Testis (tissue), 2 donors: ENCODE measurements at regions not wholly inside any gene's neighbourhood (a gene's known extent, or its start where the extent isn't known, plus 50 kb on each side); places are given as distances from the start of the nearest gene placed in this dataset.
A peak's percentile ranks its signal among the peaks of the same experiment; 100 is the strongest.

Source experiments
- DNase-seq: peaks from one replicate; pipeline ENCODE4 v3.0.0-alpha.2; 2019
- H3K27ac ChIP-seq, 2 donors: fragments of 200-600 bp; sonication (generic); one replicate each; pipeline ENCODE4 v1.5.1; 2019
- H3K27me3 ChIP-seq: fragments of 200-600 bp; sonication (generic); one replicate; pipeline ENCODE4 v1.5.1; 2019
- H3K36me3 ChIP-seq: fragments of 200-600 bp; sonication (generic); one replicate; pipeline ENCODE4 v1.5.1; 2017; ENCODE audit warnings: low read depth; ENCODE audit errors: missing control alignments
- H3K4me1 ChIP-seq: fragments of 200-600 bp; sonication (generic); one replicate; pipeline ENCODE4 v1.5.1; 2019
- H3K4me3 ChIP-seq, 2 donors: fragments of 200-600 bp; sonication (generic); one replicate each; pipeline ENCODE4 v1.5.1; 2017 to 2019
- H3K9me3 ChIP-seq: fragments of 200-600 bp; sonication (generic); one replicate; pipeline ENCODE4 v1.5.1; 2017
- CTCF ChIP-seq, 3 experiments: fragments of 450-650 bp in 2 of 3; fragments of 200-600 bp in 1 of 3; sonication (generic) in 1 of 3; IDR thresholded peaks; one replicate each; pipeline ENCODE4 v1.5.1; 2016 to 2019; ENCODE audit warnings: antibody characterized with exemption in 3 of 3, mild to moderate bottlenecking in 2 of 3, moderate library complexity in 1 of 3
- POLR2A ChIP-seq: fragments of 450-650 bp; IDR thresholded peaks from one replicate; pipeline ENCODE4 v1.6.1; 2017; ENCODE audit warnings: antibody characterized with exemption, mild to moderate bottlenecking, moderate library complexity
- WGBS, 2 donors: methylation state at CpG; one replicate each; pipeline ENCODE4 v1.1.5; 2018; 5-methylcytosine and 5-hydroxymethylcytosine counted together
- intact Hi-C: fragments of 100-400 bp; cut with DNase I; formaldehyde crosslinking; loops from one replicate; pipeline ENCODE4 v1.15.1; 2023; ENCODE audit warnings: low total_unique reads

- intact Hi-C loops = loop anchor here (10.0 kb wide), 1 partner anchor 471 kb away; no protein-coding TSS in a partner anchor
- Histone ChIP-seq H3K4me1 (no peaks in the 10 kb centered on the region), H3K36me3 (no peaks in the 10 kb centered on the region), H3K4me3 (no peak overlapping the region), H3K27ac (no peak overlapping the region), H3K9me3 (no peaks in the 10 kb centered on the region), H3K27me3 (no peaks in the 10 kb centered on the region)
- peak; percentile 28 for DNase-seq
- 46 to 66% methylated on average over 3 of the region's 3 CpGs for WGBS, 2 donors
- TF ChIP-seq POLR2A (no peak), CTCF (IDR thresholded peaks at IDR 0.05) (no peak)
Measured at GRCh38 chr2:136386046-136386445, 268.1 kb upstream of the CXCR4 start.

GRCh38 chr2:136384531-136385303 lies 266.8 kb upstream of the CXCR4 start:
- H3K9me3 ChIP-seq = no peaks in the 10 kb centered on the region

GRCh38 chr2:136383167-136383566 lies 265.2 kb upstream of the CXCR4 start:
- Histone ChIP-seq H3K4me1 (no peaks in the 10 kb centered on the region), H3K27me3 (no peaks in the 10 kb centered on the region), H3K27ac (no peak overlapping the region), H3K4me3 (no peak overlapping the region), H3K36me3 (no peaks in the 10 kb centered on the region), H3K9me3 (no peaks in the 10 kb centered on the region)
- no peak for DNase-seq
- 93 to 96% methylated on average over 3 of the region's 3 CpGs for WGBS, 2 donors
- intact Hi-C loops = loop anchor here (10.0 kb wide), 1 partner anchor 468 kb away; no protein-coding TSS in a partner anchor
- no peak for TF ChIP-seq POLR2A
- TF ChIP-seq CTCF (IDR thresholded peaks at IDR 0.05) = no peak

More at GRCh38 chr2:136384531-136385303, 266.8 kb upstream of the CXCR4 start:
- intact Hi-C loops = loop anchor here (10.0 kb wide), 1 partner anchor 470 kb away; no protein-coding TSS in a partner anchor
- no peaks in the 10 kb centered on the region for H3K27me3 ChIP-seq
- H3K4me1 ChIP-seq = no peaks in the 10 kb centered on the region
- H3K36me3 ChIP-seq = no peaks in the 10 kb centered on the region
- H3K27ac ChIP-seq = no peak overlapping the region
- WGBS, 2 donors = 47 to 54% methylated on average over 3 of the region's 3 CpGs
- H3K4me3 ChIP-seq = no peak overlapping the region
- peak; percentile 57 for DNase-seq
- TF ChIP-seq POLR2A (no peak), CTCF (IDR thresholded peaks at IDR 0.05) (peak; percentile 37 to 64 (median 49))

GRCh38 chr2:136381722-136382633 lies 264.0 kb upstream of the CXCR4 start:
- no peak overlapping the region for H3K27ac ChIP-seq
- DNase-seq = no peak
- intact Hi-C loops = loop anchor here (10.0 kb wide), 1 partner anchor 467 kb away; no protein-coding TSS in a partner anchor
- no peaks in the 10 kb centered on the region for H3K4me1 ChIP-seq
- no peak overlapping the region for H3K4me3 ChIP-seq
- no peaks in the 10 kb centered on the region for H3K9me3 ChIP-seq
- no peaks in the 10 kb centered on the region for H3K27me3 ChIP-seq
- 78 to 81% methylated on average over 14 of the region's 14 CpGs for WGBS, 2 donors
- TF ChIP-seq CTCF (IDR thresholded peaks at IDR 0.05) (no peak), POLR2A (no peak)
- H3K36me3 ChIP-seq = no peaks in the 10 kb centered on the region
